ENCODE measurements at regions not wholly inside any gene's neighbourhood (a gene's known extent, or its start where the extent isn't known, plus 50 kb on each side); places are given as distances from the start of the nearest gene placed in this dataset.
"Not testable (repeated sequence)": the region's sequence is repeated elsewhere in the genome, so short reads cannot be mapped to it uniquely, and the experiment has no call there.

- ATAC-seq (replicated peaks in 1 of 4) (no peak), DNase-seq (no peak)
- H3K9me3 Mint-ChIP-seq = no peaks in the 10 kb centered on the region
- H3K27me3 Mint-ChIP-seq = no peaks in the 10 kb centered on the region
- H3K4me3 Mint-ChIP-seq = no peak overlapping the region
- Histone ChIP-seq H3K9me3 (no peaks in the 10 kb centered on the region), H3K27ac (ENCODE audit: low read length) (no peak overlapping the region), H3K36me3 (ENCODE audit: control insufficient read depth in 2 of 2, extremely low read depth in 1 of 2, insufficient read depth in 1 of 2, low read length in 1 of 2) (no peaks in the 10 kb centered on the region), H3K4me3 (ENCODE audit: control insufficient read depth in 1 of 2, extremely low read depth in 1 of 2, low read length in 1 of 2) (no peak overlapping the region), H3K27me3 (replicated peaks in 1 of 2; ENCODE audit: control insufficient read depth in 2 of 2, extremely low read depth in 1 of 2, insufficient read depth in 2 of 2, low read length in 1 of 2) (no peaks in the 10 kb centered on the region), H3K4me1 (ENCODE audit: control insufficient read depth in 1 of 2, extremely low read depth in 1 of 2, insufficient read depth in 2 of 2, low read length in 2 of 2) (no peaks in the 10 kb centered on the region)
- CTCF ChIA-PET = no interaction called here
- H3K36me3 Mint-ChIP-seq = no peaks in the 10 kb centered on the region
- H3K4me1 Mint-ChIP-seq = no peaks in the 10 kb centered on the region
- 67% methylated on average over 1 of the region's 1 CpG for WGBS (ENCODE audit: insufficient coverage)
- H3K27ac Mint-ChIP-seq = no peak overlapping the region
- POLR2A ChIA-PET = no interaction called here
Observed at GRCh38 chr13:70995338-70995737, 871.7 kb downstream of the DACH1 start.

- Histone ChIP-seq H3K27ac (ENCODE audit: low read length) (no peak overlapping the region), H3K27me3 (replicated peaks in 1 of 2; ENCODE audit: control insufficient read depth in 2 of 2, extremely low read depth in 1 of 2, insufficient read depth in 2 of 2, low read length in 1 of 2) (no peaks in the 10 kb centered on the region), H3K4me3 (ENCODE audit: control insufficient read depth in 1 of 2, extremely low read depth in 1 of 2, low read length in 1 of 2) (no peak overlapping the region), H3K4me1 (ENCODE audit: control insufficient read depth in 1 of 2, extremely low read depth in 1 of 2, insufficient read depth in 2 of 2, low read length in 2 of 2) (no peaks in the 10 kb centered on the region), H3K9me3 (no peaks in the 10 kb centered on the region), H3K36me3 (ENCODE audit: control insufficient read depth in 2 of 2, extremely low read depth in 1 of 2, insufficient read depth in 1 of 2, low read length in 1 of 2) (no peaks in the 10 kb centered on the region)
- ChIA-PET CTCF (no interaction called here), POLR2A (no interaction called here)
- no peaks in the 10 kb centered on the region for H3K9me3 Mint-ChIP-seq
- no CpG with 5 or more reads among the region's 1 CpG for WGBS (ENCODE audit: insufficient coverage)
- ATAC-seq (replicated peaks in 1 of 4) (no peak), DNase-seq (no peak)
- no peaks in the 10 kb centered on the region for H3K27me3 Mint-ChIP-seq
- no peak overlapping the region for H3K27ac Mint-ChIP-seq
- no peak overlapping the region for H3K4me3 Mint-ChIP-seq
- H3K36me3 Mint-ChIP-seq = no peaks in the 10 kb centered on the region
- H3K4me1 Mint-ChIP-seq = no peaks in the 10 kb centered on the region
Observed at GRCh38 chr13:70994191-70994590, 872.8 kb downstream of the DACH1 start.

GRCh38 chr13:70987043-70987442 is 878.8 kb upstream of the KLHL1 start:
- no peaks in the 10 kb centered on the region for H3K27me3 ChIP-seq (replicated peaks in 1 of 2; ENCODE audit: control insufficient read depth in 2 of 2, extremely low read depth in 1 of 2, insufficient read depth in 2 of 2, low read length in 1 of 2)
- H3K4me1 ChIP-seq (ENCODE audit: control insufficient read depth in 1 of 2, extremely low read depth in 1 of 2, insufficient read depth in 2 of 2, low read length in 2 of 2) = no peaks in the 10 kb centered on the region
- Mint-ChIP-seq H3K27ac (no peak overlapping the region), H3K36me3 (no peaks in the 10 kb centered on the region), H3K27me3 (no peaks in the 10 kb centered on the region), H3K4me1 (no peaks in the 10 kb centered on the region), H3K9me3 (peaks cover 0 to 21% (median 4%) of the 10 kb centered on the region in 3 donors), H3K4me3 (no peak overlapping the region)
- CTCF ChIA-PET = no interaction called here
- POLR2A ChIA-PET = no interaction called here
- no peak overlapping the region for H3K4me3 ChIP-seq (ENCODE audit: control insufficient read depth in 1 of 2, extremely low read depth in 1 of 2, low read length in 1 of 2)
- no peaks in the 10 kb centered on the region for H3K36me3 ChIP-seq (ENCODE audit: control insufficient read depth in 2 of 2, extremely low read depth in 1 of 2, insufficient read depth in 1 of 2, low read length in 1 of 2)
- 91% methylated on average over 4 of the region's 6 CpGs for WGBS (ENCODE audit: insufficient coverage)
- DNase-seq (no peak), ATAC-seq (replicated peaks in 1 of 4) (no peak)
- no peaks in the 10 kb centered on the region for H3K9me3 ChIP-seq
- no peak overlapping the region for H3K27ac ChIP-seq (ENCODE audit: low read length)

- Mint-ChIP-seq H3K4me3 (no peak overlapping the region), H3K27me3 (no peaks in the 10 kb centered on the region), H3K36me3 (no peaks in the 10 kb centered on the region), H3K4me1 (no peaks in the 10 kb centered on the region), H3K27ac (no peak overlapping the region), H3K9me3 (peaks cover 0 to 21% (median 4%) of the 10 kb centered on the region in 3 donors)
- no peaks in the 10 kb centered on the region for H3K36me3 ChIP-seq (ENCODE audit: control insufficient read depth in 2 of 2, extremely low read depth in 1 of 2, insufficient read depth in 1 of 2, low read length in 1 of 2)
- CTCF ChIA-PET = interaction anchor here in 1 of 2 donors (0.6 kb wide), 1 partner anchor 758 kb away, joined by 4 read pairs; no protein-coding TSS in a partner anchor
- H3K4me1 ChIP-seq (ENCODE audit: control insufficient read depth in 1 of 2, extremely low read depth in 1 of 2, insufficient read depth in 2 of 2, low read length in 2 of 2) = no peaks in the 10 kb centered on the region
- no peak overlapping the region for H3K4me3 ChIP-seq (ENCODE audit: control insufficient read depth in 1 of 2, extremely low read depth in 1 of 2, low read length in 1 of 2)
- WGBS (ENCODE audit: insufficient coverage) = 78% methylated on average over 1 of the region's 2 CpGs
- H3K27ac ChIP-seq (ENCODE audit: low read length) = no peak overlapping the region
- no peaks in the 10 kb centered on the region for H3K9me3 ChIP-seq
- ATAC-seq (replicated peaks in 1 of 4) (no peak), DNase-seq (no peak)
- POLR2A ChIA-PET = no interaction called here
- H3K27me3 ChIP-seq (replicated peaks in 1 of 2; ENCODE audit: control insufficient read depth in 2 of 2, extremely low read depth in 1 of 2, insufficient read depth in 2 of 2, low read length in 1 of 2) = no peaks in the 10 kb centered on the region
Observed at GRCh38 chr13:70985371-70985770, 877.1 kb upstream of the KLHL1 start.

GRCh38 chr13:70981219-70981618 is 873.0 kb upstream of the KLHL1 start:
- not testable (repeated sequence) for H3K4me3 Mint-ChIP-seq

GRCh38 chr13:70969321-70969720 is 861.1 kb upstream of the KLHL1 start:
- CTCF ChIA-PET = no interaction called here
- Histone ChIP-seq H3K36me3 (ENCODE audit: control insufficient read depth in 2 of 2, extremely low read depth in 1 of 2, insufficient read depth in 1 of 2, low read length in 1 of 2) (no peaks in the 10 kb centered on the region), H3K4me1 (ENCODE audit: control insufficient read depth in 1 of 2, extremely low read depth in 1 of 2, insufficient read depth in 2 of 2, low read length in 2 of 2) (no peaks in the 10 kb centered on the region), H3K4me3 (ENCODE audit: control insufficient read depth in 1 of 2, extremely low read depth in 1 of 2, low read length in 1 of 2) (no peak overlapping the region), H3K9me3 (no peaks in the 10 kb centered on the region), H3K27me3 (replicated peaks in 1 of 2; ENCODE audit: control insufficient read depth in 2 of 2, extremely low read depth in 1 of 2, insufficient read depth in 2 of 2, low read length in 1 of 2) (no peaks in the 10 kb centered on the region), H3K27ac (ENCODE audit: low read length) (no peak overlapping the region)
- POLR2A ChIA-PET = no interaction called here
- Mint-ChIP-seq H3K4me1 (no peaks in the 10 kb centered on the region), H3K27ac (no peak overlapping the region), H3K9me3 (peaks cover 0 to 5% (median 0%) of the 10 kb centered on the region in 3 donors), H3K36me3 (no peaks in the 10 kb centered on the region), H3K27me3 (no peaks in the 10 kb centered on the region), H3K4me3 (no peak overlapping the region)
- no peak for DNase-seq
- WGBS (ENCODE audit: insufficient coverage) = no CpG with 5 or more reads among the region's 5 CpGs
- ATAC-seq (replicated peaks in 1 of 4) = no peak

More at GRCh38 chr13:70981219-70981618, 873.0 kb upstream of the KLHL1 start:
- CTCF ChIA-PET; H3K27ac ChIP-seq (ENCODE audit: low read length); H3K4me1 Mint-ChIP-seq; H3K27me3 Mint-ChIP-seq; H3K4me3 ChIP-seq (ENCODE audit: control insufficient read depth in 1 of 2, extremely low read depth in 1 of 2, low read length in 1 of 2); H3K36me3 ChIP-seq (ENCODE audit: control insufficient read depth in 2 of 2, extremely low read depth in 1 of 2, insufficient read depth in 1 of 2, low read length in 1 of 2); H3K9me3 ChIP-seq; H3K27me3 ChIP-seq (replicated peaks in 1 of 2; ENCODE audit: control insufficient read depth in 2 of 2, extremely low read depth in 1 of 2, insufficient read depth in 2 of 2, low read length in 1 of 2); H3K36me3 Mint-ChIP-seq; ATAC-seq (replicated peaks in 1 of 4); DNase-seq; H3K4me1 ChIP-seq (ENCODE audit: control insufficient read depth in 1 of 2, extremely low read depth in 1 of 2, insufficient read depth in 2 of 2, low read length in 2 of 2); H3K27ac Mint-ChIP-seq: not testable (repeated sequence)
- peaks cover 0 to 10% (median 4%) of the 10 kb centered on the region in 3 donors for H3K9me3 Mint-ChIP-seq
- POLR2A ChIA-PET = interaction anchor here in 1 of 2 donors (0.7 kb wide), 1 partner anchor 298 kb away, joined by 3 read pairs; no protein-coding TSS in a partner anchor

GRCh38 chr13:70967564-70967963 is 859.3 kb upstream of the KLHL1 start:
- Histone ChIP-seq H3K36me3 (ENCODE audit: control insufficient read depth in 2 of 2, extremely low read depth in 1 of 2, insufficient read depth in 1 of 2, low read length in 1 of 2) (no peaks in the 10 kb centered on the region), H3K4me1 (ENCODE audit: control insufficient read depth in 1 of 2, extremely low read depth in 1 of 2, insufficient read depth in 2 of 2, low read length in 2 of 2) (no peaks in the 10 kb centered on the region), H3K4me3 (ENCODE audit: control insufficient read depth in 1 of 2, extremely low read depth in 1 of 2, low read length in 1 of 2) (no peak overlapping the region), H3K9me3 (no peaks in the 10 kb centered on the region), H3K27me3 (replicated peaks in 1 of 2; ENCODE audit: control insufficient read depth in 2 of 2, extremely low read depth in 1 of 2, insufficient read depth in 2 of 2, low read length in 1 of 2) (no peaks in the 10 kb centered on the region), H3K27ac (ENCODE audit: low read length) (no peak overlapping the region)
- ATAC-seq (replicated peaks in 1 of 4) (no peak), DNase-seq (no peak)
- H3K4me3 Mint-ChIP-seq = no peak overlapping the region
- WGBS (ENCODE audit: insufficient coverage) = 87% methylated on average over 6 of the region's 9 CpGs
- H3K36me3 Mint-ChIP-seq = no peaks in the 10 kb centered on the region
- no peak overlapping the region for H3K27ac Mint-ChIP-seq
- CTCF ChIA-PET = no interaction called here
- H3K27me3 Mint-ChIP-seq = no peaks in the 10 kb centered on the region
- H3K9me3 Mint-ChIP-seq = no peaks in the 10 kb centered on the region
- POLR2A ChIA-PET = no interaction called here
- H3K4me1 Mint-ChIP-seq = no peaks in the 10 kb centered on the region
